Loucy (cell line): ENCODE measurements at regions not wholly inside any gene's neighbourhood (a gene's known extent, or its start where the extent isn't known, plus 50 kb on each side); places are given as distances from the start of the nearest gene placed in this dataset.

Source experiments
- EZH2phosphoT487 ChIP-seq: fragments of 200-600 bp; IDR thresholded peaks from 2 replicates; pipeline ENCODE4 v1.6.1; 2018; ENCODE audit warnings: antibody characterized with exemption, mild to moderate bottlenecking, moderate library complexity, borderline replicate concordance
- TF ChIP-seq, protein P1 (sequence below): fragments of 200-600 bp; sonication (generic); conservative IDR thresholded peaks from 2 replicates; pipeline ENCODE4 v1.5.1; 2014; ENCODE audit warnings: mild to moderate bottlenecking, antibody characterized with exemption, low read length

DNA sequence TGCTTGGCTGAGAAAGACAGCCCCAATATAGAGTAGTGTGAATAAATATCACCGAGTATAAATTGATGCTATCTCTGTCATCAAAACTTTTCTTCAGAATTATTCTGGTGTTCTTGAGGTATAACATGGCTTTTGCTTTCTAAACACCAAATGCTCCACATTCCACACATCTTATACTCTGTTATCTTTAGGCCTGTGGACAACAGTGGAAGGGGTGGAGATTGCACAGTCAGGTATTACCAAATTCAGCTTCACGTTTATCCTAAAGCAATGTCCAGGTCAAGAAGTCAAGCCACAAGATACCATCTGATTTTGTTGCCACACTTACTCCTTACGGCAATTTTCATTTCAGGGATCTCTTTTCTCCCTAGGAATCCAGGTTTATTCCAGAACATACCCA is 394.8 kb downstream of the SI start:
- TF ChIP-seq, protein P1, sequence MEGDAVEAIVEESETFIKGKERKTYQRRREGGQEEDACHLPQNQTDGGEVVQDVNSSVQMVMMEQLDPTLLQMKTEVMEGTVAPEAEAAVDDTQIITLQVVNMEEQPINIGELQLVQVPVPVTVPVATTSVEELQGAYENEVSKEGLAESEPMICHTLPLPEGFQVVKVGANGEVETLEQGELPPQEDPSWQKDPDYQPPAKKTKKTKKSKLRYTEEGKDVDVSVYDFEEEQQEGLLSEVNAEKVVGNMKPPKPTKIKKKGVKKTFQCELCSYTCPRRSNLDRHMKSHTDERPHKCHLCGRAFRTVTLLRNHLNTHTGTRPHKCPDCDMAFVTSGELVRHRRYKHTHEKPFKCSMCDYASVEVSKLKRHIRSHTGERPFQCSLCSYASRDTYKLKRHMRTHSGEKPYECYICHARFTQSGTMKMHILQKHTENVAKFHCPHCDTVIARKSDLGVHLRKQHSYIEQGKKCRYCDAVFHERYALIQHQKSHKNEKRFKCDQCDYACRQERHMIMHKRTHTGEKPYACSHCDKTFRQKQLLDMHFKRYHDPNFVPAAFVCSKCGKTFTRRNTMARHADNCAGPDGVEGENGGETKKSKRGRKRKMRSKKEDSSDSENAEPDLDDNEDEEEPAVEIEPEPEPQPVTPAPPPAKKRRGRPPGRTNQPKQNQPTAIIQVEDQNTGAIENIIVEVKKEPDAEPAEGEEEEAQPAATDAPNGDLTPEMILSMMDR = no peak
- TF ChIP-seq EZH2phosphoT487 = no peak
